ENCODE measurements at regions not wholly inside any gene's neighbourhood (a gene's known extent, or its start where the extent isn't known, plus 50 kb on each side); places are given as distances from the start of the nearest gene placed in this dataset.

DNA sequence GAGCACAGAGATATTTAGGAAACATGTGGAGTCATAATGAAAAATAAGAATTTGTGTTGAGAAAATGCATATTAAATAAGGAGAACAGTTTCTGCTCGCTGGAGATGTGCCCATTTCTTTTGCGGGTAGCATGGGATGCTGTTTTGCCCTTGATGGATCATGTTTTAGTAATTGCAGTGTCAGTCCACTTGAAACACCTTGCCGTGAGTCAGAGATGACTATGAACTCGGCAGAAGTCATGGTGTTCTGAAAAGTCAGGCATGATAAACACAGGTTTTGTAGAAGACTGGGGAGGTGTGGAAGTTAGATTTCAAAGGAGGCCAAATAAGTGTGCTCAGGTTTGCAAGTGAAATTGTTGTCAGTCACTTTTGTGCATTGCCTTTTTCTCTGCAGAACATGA, 315.0 kb upstream of the LRRC7 start:
- TF ChIP-seq, protein P1, sequence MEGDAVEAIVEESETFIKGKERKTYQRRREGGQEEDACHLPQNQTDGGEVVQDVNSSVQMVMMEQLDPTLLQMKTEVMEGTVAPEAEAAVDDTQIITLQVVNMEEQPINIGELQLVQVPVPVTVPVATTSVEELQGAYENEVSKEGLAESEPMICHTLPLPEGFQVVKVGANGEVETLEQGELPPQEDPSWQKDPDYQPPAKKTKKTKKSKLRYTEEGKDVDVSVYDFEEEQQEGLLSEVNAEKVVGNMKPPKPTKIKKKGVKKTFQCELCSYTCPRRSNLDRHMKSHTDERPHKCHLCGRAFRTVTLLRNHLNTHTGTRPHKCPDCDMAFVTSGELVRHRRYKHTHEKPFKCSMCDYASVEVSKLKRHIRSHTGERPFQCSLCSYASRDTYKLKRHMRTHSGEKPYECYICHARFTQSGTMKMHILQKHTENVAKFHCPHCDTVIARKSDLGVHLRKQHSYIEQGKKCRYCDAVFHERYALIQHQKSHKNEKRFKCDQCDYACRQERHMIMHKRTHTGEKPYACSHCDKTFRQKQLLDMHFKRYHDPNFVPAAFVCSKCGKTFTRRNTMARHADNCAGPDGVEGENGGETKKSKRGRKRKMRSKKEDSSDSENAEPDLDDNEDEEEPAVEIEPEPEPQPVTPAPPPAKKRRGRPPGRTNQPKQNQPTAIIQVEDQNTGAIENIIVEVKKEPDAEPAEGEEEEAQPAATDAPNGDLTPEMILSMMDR (IDR thresholded peaks at IDR 0.05), result no peak
- TF ChIP-seq EP300 (IDR thresholded peaks at IDR 0.05), result no peak
- no peak for TF ChIP-seq POLR2AphosphoS5 (IDR thresholded peaks at IDR 0.05)
